H9 (cell line): ENCODE measurements at regions not wholly inside any gene's neighbourhood (a gene's known extent, or its start where the extent isn't known, plus 50 kb on each side); places are given as distances from the start of the nearest gene placed in this dataset.

ENCODE experiments used
- DNase-seq: peaks from one replicate; pipeline ENCODE4 v3.0.0-alpha.2; 2017
- H2AFZ ChIP-seq: one replicate; pipeline ENCODE4 v1.6.1; 2013; ENCODE audit warnings: mild to moderate bottlenecking, low read length, control low read depth, moderate library complexity
- H2AK5ac ChIP-seq: 2 replicates; pipeline ENCODE4 v1.6.1; 2013; ENCODE audit warnings: low read length, control low read depth, mixed read lengths; ENCODE audit not compliant: insufficient read length
- H2BK120ac ChIP-seq: one replicate; pipeline ENCODE4 v1.6.1; 2013; ENCODE audit warnings: low read depth, mild to moderate bottlenecking, low read length, control low read depth, inconsistent platforms; ENCODE audit not compliant: poor library complexity, severe bottlenecking
- H2BK12ac ChIP-seq: 2 replicates; pipeline ENCODE4 v1.6.1; 2013; ENCODE audit warnings: low read length, control low read depth, mixed read lengths, low read depth; ENCODE audit not compliant: insufficient read length
- H2BK15ac ChIP-seq: 2 replicates; pipeline ENCODE4 v1.6.1; 2013; ENCODE audit warnings: low read depth, low read length, control low read depth
- H2BK20ac ChIP-seq: one replicate; pipeline ENCODE4 v1.6.1; 2013; ENCODE audit warnings: low read depth, mild to moderate bottlenecking, low read length, control low read depth, inconsistent platforms; ENCODE audit not compliant: poor library complexity, severe bottlenecking
- H2BK5ac ChIP-seq: 2 replicates; pipeline ENCODE4 v1.6.1; 2013; ENCODE audit warnings: low read length, control low read depth, mixed read lengths; ENCODE audit not compliant: insufficient read length
- H3K14ac ChIP-seq: 2 replicates; pipeline ENCODE4 v1.6.1; 2013; ENCODE audit warnings: low read length, control low read depth; ENCODE audit not compliant: insufficient read depth
- H3K18ac ChIP-seq: 2 replicates; pipeline ENCODE4 v1.6.1; 2013; ENCODE audit warnings: low read depth, mild to moderate bottlenecking, mixed read lengths, low read length, control low read depth; ENCODE audit not compliant: insufficient read length
- H3K23ac ChIP-seq: 2 replicates; pipeline ENCODE4 v1.6.1; 2013; ENCODE audit warnings: low read length, control low read depth, mixed read lengths, low read depth; ENCODE audit not compliant: insufficient read length
- H3K23me2 ChIP-seq: 2 replicates; pipeline ENCODE4 v1.6.1; 2013; ENCODE audit warnings: low read depth, mild to moderate bottlenecking, mixed read lengths, low read length, control low read depth; ENCODE audit not compliant: insufficient read length, poor library complexity, severe bottlenecking
- H3K27ac ChIP-seq: 2 replicates; pipeline ENCODE4 v1.5.1; 2013; ENCODE audit warnings: low read length, control low read depth, mixed read lengths, low read depth; ENCODE audit not compliant: insufficient read length
- H3K27me3 ChIP-seq: 2 replicates; pipeline ENCODE4 v1.6.1; 2013; ENCODE audit warnings: low read length, control low read depth, inconsistent platforms; ENCODE audit not compliant: insufficient read depth
- H3K4ac ChIP-seq: 2 replicates; pipeline ENCODE4 v1.6.1; 2013; ENCODE audit warnings: low read depth, mild to moderate bottlenecking, control low read depth, inconsistent platforms, low read length, moderate library complexity
- H3K4me1 ChIP-seq: 2 replicates; pipeline ENCODE4 v1.6.1; 2013; ENCODE audit warnings: low read length, control low read depth, inconsistent platforms; ENCODE audit not compliant: insufficient read depth
- H3K4me2 ChIP-seq: 2 replicates; pipeline ENCODE4 v1.6.1; 2013; ENCODE audit warnings: low read length, control low read depth, mixed read lengths; ENCODE audit not compliant: insufficient read length, insufficient read depth
- H3K56ac ChIP-seq: 2 replicates; pipeline ENCODE4 v1.6.1; 2013; ENCODE audit warnings: low read depth, mild to moderate bottlenecking, mixed read lengths, low read length, control low read depth; ENCODE audit not compliant: insufficient read length
- H3K79me1 ChIP-seq: 2 replicates; pipeline ENCODE4 v1.6.1; 2013; ENCODE audit warnings: low read depth, mild to moderate bottlenecking, moderate library complexity, low read length, control low read depth, inconsistent platforms; ENCODE audit not compliant: insufficient read depth, poor library complexity, severe bottlenecking
- H3K79me2 ChIP-seq: 2 replicates; pipeline ENCODE4 v1.6.1; 2013; ENCODE audit warnings: low read length, control low read depth, inconsistent platforms; ENCODE audit not compliant: insufficient read depth
- H3K9ac ChIP-seq: 2 replicates; pipeline ENCODE4 v1.6.1; 2013; ENCODE audit warnings: low read length, control low read depth, mixed read lengths; ENCODE audit not compliant: insufficient read length; ENCODE audit errors: extremely low read depth
- H3K9me3 ChIP-seq: one replicate; pipeline ENCODE4 v1.6.1; 2013; ENCODE audit warnings: low read depth, low read length, inconsistent platforms; ENCODE audit not compliant: control insufficient read depth
- H3T11ph ChIP-seq: one replicate; pipeline ENCODE4 v1.6.1; 2013; ENCODE audit warnings: mild to moderate bottlenecking, low read length, control low read depth, inconsistent platforms
- H4K20me1 ChIP-seq: one replicate; pipeline ENCODE4 v1.6.1; 2013; ENCODE audit not compliant: control insufficient read depth, insufficient read length, insufficient read depth
- H4K5ac ChIP-seq: 2 replicates; pipeline ENCODE4 v1.6.1; 2013; ENCODE audit warnings: low read depth, mild to moderate bottlenecking, mixed read lengths, low read length, control low read depth; ENCODE audit not compliant: insufficient read length
- H4K8ac ChIP-seq: replicated peaks from 2 replicates; pipeline ENCODE4 v1.6.1; 2013; ENCODE audit warnings: low read length, control low read depth, mixed read lengths, low read depth; ENCODE audit not compliant: insufficient read length
- H4K91ac ChIP-seq: 2 replicates; pipeline ENCODE4 v1.6.1; 2013; ENCODE audit warnings: low read depth, mild to moderate bottlenecking, moderate library complexity, mixed read lengths, low read length, control low read depth; ENCODE audit not compliant: insufficient read length
- H3K27ac Mint-ChIP-seq, 3 experiments: 2 replicates in 2 of 3; 3 replicates in 1 of 3; pipeline ENCODE4 v1.8.0; 2020 to 2021; ENCODE audit warnings: mixed read lengths in 3 of 3, mild to moderate bottlenecking in 1 of 3, moderate library complexity in 1 of 3
- H3K27me3 Mint-ChIP-seq: 2 replicates; pipeline ENCODE4 v1.8.0; 2021; ENCODE audit warnings: low read depth, mild to moderate bottlenecking, moderate library complexity, mixed read lengths
- H3K36me3 Mint-ChIP-seq, 3 experiments: 2 replicates in 2 of 3; 3 replicates in 1 of 3; pipeline ENCODE4 v1.8.0; 2020 to 2021; ENCODE audit warnings: low read depth in 3 of 3, mixed read lengths in 3 of 3; ENCODE audit not compliant: insufficient read depth in 1 of 3
- H3K4me1 Mint-ChIP-seq, 2 experiments: 2 replicates each; pipeline ENCODE4 v1.8.0; 2020; ENCODE audit warnings: mixed read lengths in 2 of 2
- H3K4me3 Mint-ChIP-seq, 2 experiments: 2 replicates in 1 of 2; 3 replicates in 1 of 2; pipeline ENCODE4 v1.8.0; 2020 to 2021; ENCODE audit warnings: mild to moderate bottlenecking in 2 of 2, mixed read lengths in 2 of 2, moderate library complexity in 1 of 2
- H3K9me3 Mint-ChIP-seq, 2 experiments: 2 replicates in 1 of 2; 3 replicates in 1 of 2; pipeline ENCODE4 v1.8.0; 2020; ENCODE audit warnings: mild to moderate bottlenecking in 2 of 2, mixed read lengths in 2 of 2, moderate library complexity in 1 of 2
- WGBS: extraction: QIAGEN DNeasy Blood & Tissue Kit; methylation state at CpG from one replicate; pipeline ENCODE4 v1.1.7; 2013; ENCODE audit warnings: missing lambda C conversion rate, low lambda C conversion rate, mixed read lengths; ENCODE audit not compliant: insufficient read length; ENCODE audit errors: extremely low coverage; 5-methylcytosine and 5-hydroxymethylcytosine counted together
- TF ChIP-seq, protein P1 (sequence below): fragments of 200-600 bp; sonication (generic); conservative IDR thresholded peaks from 3 replicates; pipeline ENCODE4 v1.8.0; 2021; ENCODE audit warnings: antibody characterized with exemption, mild to moderate bottlenecking

DNA sequence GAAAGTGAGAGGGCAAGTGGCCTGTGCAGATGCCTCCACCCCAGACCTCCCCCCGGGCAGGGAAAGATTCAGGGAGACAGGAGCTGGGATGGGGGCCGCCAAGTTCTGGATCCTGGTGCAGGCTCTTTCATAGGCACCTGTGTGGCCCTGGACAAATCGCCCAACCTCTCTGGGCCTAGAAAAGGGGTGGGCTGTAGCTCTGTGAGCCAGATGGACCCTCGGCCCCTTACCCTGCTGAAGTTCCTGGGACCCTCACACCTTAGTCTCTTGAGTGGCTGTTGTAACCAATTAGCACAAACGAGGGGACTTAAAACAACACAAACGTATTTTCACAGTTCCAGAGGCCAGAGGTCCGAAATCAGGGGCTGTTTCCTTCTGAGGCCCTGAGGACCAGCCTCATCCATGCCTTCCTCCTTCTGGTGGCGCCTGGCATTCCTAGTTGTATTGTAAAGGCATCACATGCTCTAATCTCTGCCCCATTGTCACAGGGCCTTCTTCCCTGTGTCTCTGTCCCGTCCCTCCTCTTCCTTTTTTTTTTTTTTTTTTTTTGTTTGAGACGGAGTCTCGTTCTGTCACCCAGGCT, 352.6 kb downstream of the SEC14L1 start:
- H2AFZ ChIP-seq: no peak overlapping the region
- H3K79me1 ChIP-seq: no peaks in the 10 kb centered on the region
- H2BK20ac ChIP-seq: no peak overlapping the region
- no peaks in the 10 kb centered on the region for H3K9me3 ChIP-seq
- H4K5ac ChIP-seq: no peak overlapping the region
- WGBS: no CpG with 5 or more reads among the region's 11 CpGs
- H3K4ac ChIP-seq: no peak overlapping the region
- no peak overlapping the region for H2BK15ac ChIP-seq
- TF ChIP-seq, protein P1, sequence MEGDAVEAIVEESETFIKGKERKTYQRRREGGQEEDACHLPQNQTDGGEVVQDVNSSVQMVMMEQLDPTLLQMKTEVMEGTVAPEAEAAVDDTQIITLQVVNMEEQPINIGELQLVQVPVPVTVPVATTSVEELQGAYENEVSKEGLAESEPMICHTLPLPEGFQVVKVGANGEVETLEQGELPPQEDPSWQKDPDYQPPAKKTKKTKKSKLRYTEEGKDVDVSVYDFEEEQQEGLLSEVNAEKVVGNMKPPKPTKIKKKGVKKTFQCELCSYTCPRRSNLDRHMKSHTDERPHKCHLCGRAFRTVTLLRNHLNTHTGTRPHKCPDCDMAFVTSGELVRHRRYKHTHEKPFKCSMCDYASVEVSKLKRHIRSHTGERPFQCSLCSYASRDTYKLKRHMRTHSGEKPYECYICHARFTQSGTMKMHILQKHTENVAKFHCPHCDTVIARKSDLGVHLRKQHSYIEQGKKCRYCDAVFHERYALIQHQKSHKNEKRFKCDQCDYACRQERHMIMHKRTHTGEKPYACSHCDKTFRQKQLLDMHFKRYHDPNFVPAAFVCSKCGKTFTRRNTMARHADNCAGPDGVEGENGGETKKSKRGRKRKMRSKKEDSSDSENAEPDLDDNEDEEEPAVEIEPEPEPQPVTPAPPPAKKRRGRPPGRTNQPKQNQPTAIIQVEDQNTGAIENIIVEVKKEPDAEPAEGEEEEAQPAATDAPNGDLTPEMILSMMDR: no peak
- H3K14ac ChIP-seq: no peak overlapping the region
- H3K23ac ChIP-seq: no peak overlapping the region
- H2BK5ac ChIP-seq: no peak overlapping the region
- no peak overlapping the region for H2BK120ac ChIP-seq
- H3K27ac Mint-ChIP-seq: peak overlapping the region in 1 of 3 experiments; percentile 84; a peak in 3 of 7 replicates
- no peak for DNase-seq
- no peak overlapping the region for H3K4me3 Mint-ChIP-seq
- no peaks in the 10 kb centered on the region for H4K20me1 ChIP-seq
- H3K23me2 ChIP-seq: no peaks in the 10 kb centered on the region
- H3K4me2 ChIP-seq: no peak overlapping the region
- no peak overlapping the region for H3K9ac ChIP-seq
- no peaks in the 10 kb centered on the region for H3K79me2 ChIP-seq
- no peaks in the 10 kb centered on the region for H3K27me3 ChIP-seq
- H3K4me1 Mint-ChIP-seq: peaks cover 0 to 3% of the 10 kb centered on the region in 2 experiments; a peak in 2 of 4 replicates
- H3T11ph ChIP-seq: no peak overlapping the region
- no peak overlapping the region for H3K27ac ChIP-seq
- no peaks in the 10 kb centered on the region for H3K27me3 Mint-ChIP-seq
- no peak overlapping the region for H3K18ac ChIP-seq
- no peak overlapping the region for H4K8ac ChIP-seq
- no peak overlapping the region for H4K91ac ChIP-seq
- peaks cover 12 to 61% (median 48%) of the 10 kb centered on the region in 3 experiments; a peak in 6 of 7 replicates for H3K36me3 Mint-ChIP-seq
- H3K9me3 Mint-ChIP-seq: no peaks in the 10 kb centered on the region
- no peaks in the 10 kb centered on the region for H3K4me1 ChIP-seq
- H3K56ac ChIP-seq: no peak overlapping the region
- H2BK12ac ChIP-seq: no peak overlapping the region
- H2AK5ac ChIP-seq: no peak overlapping the region
